ENCODE measurements at regions not wholly inside any gene's neighbourhood (a gene's known extent, or its start where the extent isn't known, plus 50 kb on each side); places are given as distances from the start of the nearest gene placed in this dataset.

DNA sequence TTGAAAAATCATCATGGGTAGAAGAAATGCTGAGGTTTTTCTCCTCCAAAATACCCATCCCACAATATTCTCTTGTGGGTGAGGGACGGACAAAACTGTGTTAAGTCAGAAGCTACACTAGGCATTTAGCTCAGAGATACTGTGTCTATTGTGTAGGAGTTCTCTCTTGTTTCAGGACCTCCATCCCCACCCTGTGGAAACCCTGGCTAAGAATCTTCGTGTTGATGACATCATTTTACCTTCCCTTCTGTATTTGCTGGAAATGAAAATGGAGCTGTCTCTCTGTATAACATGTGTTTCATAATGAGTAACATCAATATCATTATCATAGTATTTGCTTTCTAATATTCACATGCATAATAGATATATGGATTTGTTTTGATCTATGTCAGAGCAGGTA lies 1193.0 kb upstream of the CITED2 start:
- Mint-ChIP-seq H3K4me3 (ENCODE audit: unreplicated experiment) (no peak overlapping the region), H3K9me3 (ENCODE audit: unreplicated experiment) (no peaks in the 10 kb centered on the region), H3K36me3 (ENCODE audit: insufficient read depth, unreplicated experiment) (no peaks in the 10 kb centered on the region), H3K27ac (ENCODE audit: low read depth, unreplicated experiment) (no peak overlapping the region), H3K27me3 (ENCODE audit: insufficient read depth, unreplicated experiment) (no peaks in the 10 kb centered on the region), H3K4me1 (ENCODE audit: insufficient read depth, unreplicated experiment) (peaks cover 23% of the 10 kb centered on the region)
- CTCF ChIA-PET, result no interaction called here
- TF ChIP-seq, protein P1, sequence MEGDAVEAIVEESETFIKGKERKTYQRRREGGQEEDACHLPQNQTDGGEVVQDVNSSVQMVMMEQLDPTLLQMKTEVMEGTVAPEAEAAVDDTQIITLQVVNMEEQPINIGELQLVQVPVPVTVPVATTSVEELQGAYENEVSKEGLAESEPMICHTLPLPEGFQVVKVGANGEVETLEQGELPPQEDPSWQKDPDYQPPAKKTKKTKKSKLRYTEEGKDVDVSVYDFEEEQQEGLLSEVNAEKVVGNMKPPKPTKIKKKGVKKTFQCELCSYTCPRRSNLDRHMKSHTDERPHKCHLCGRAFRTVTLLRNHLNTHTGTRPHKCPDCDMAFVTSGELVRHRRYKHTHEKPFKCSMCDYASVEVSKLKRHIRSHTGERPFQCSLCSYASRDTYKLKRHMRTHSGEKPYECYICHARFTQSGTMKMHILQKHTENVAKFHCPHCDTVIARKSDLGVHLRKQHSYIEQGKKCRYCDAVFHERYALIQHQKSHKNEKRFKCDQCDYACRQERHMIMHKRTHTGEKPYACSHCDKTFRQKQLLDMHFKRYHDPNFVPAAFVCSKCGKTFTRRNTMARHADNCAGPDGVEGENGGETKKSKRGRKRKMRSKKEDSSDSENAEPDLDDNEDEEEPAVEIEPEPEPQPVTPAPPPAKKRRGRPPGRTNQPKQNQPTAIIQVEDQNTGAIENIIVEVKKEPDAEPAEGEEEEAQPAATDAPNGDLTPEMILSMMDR (IDR thresholded peaks at IDR 0.05; ENCODE audit: unreplicated experiment), result no peak
- BruUV-seq (replicated peaks), result no TSS peak
- POLR2A ChIA-PET, result interaction anchor here (0.8 kb wide), 1 partner anchor 826 kb away, joined by 3 read pairs; no protein-coding TSS in a partner anchor
- no peak for DNase-seq (ENCODE audit: unreplicated experiment)
- intact Hi-C loops (cut with micrococcal nuclease), result no loop called here

DNA sequence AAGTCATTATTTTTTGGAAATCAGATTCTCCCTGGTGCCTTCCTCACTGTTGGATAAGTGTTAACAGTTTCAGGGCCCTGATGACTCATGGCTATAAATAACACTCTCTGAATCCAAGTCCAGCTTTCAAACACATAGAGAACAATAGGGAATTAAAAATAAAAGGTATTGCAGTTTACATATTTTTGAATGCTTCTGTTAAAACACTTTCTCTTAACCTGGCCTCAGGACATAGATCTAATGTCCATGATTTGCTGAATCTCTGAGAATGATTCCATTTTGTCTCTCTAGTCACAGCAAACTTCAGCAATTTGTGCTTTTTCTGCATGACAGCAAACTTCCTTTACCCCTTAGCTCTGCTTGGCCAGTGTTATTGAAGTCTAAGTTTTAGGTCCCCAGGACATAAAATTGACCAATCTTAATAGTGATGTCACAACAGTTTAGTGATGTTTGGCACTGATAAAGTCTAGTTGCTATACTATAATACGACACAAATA lies 1192.4 kb upstream of the CITED2 start:
- intact Hi-C loops (cut with micrococcal nuclease), result no loop called here
- POLR2A ChIA-PET, result interaction anchor here (0.6 to 0.8 kb wide), 3 partner anchors 551 to 880 kb away, joined by 3 to 4 read pairs (median 3); no protein-coding TSS in a partner anchor
- Mint-ChIP-seq H3K36me3 (ENCODE audit: insufficient read depth, unreplicated experiment) (no peaks in the 10 kb centered on the region), H3K4me3 (ENCODE audit: unreplicated experiment) (no peak overlapping the region), H3K27me3 (ENCODE audit: insufficient read depth, unreplicated experiment) (no peaks in the 10 kb centered on the region), H3K9me3 (ENCODE audit: unreplicated experiment) (no peaks in the 10 kb centered on the region), H3K4me1 (ENCODE audit: insufficient read depth, unreplicated experiment) (peaks cover 16% of the 10 kb centered on the region), H3K27ac (ENCODE audit: low read depth, unreplicated experiment) (no peak overlapping the region)
- peak; percentile 71 for DNase-seq (ENCODE audit: unreplicated experiment)
- TF ChIP-seq, protein P1 (IDR thresholded peaks at IDR 0.05; ENCODE audit: unreplicated experiment), result no peak
- CTCF ChIA-PET, result interaction anchor here (0.6 kb wide), 1 partner anchor 262 kb away, joined by 3 read pairs; no protein-coding TSS in a partner anchor
- BruUV-seq (replicated peaks), result no TSS peak

DNA sequence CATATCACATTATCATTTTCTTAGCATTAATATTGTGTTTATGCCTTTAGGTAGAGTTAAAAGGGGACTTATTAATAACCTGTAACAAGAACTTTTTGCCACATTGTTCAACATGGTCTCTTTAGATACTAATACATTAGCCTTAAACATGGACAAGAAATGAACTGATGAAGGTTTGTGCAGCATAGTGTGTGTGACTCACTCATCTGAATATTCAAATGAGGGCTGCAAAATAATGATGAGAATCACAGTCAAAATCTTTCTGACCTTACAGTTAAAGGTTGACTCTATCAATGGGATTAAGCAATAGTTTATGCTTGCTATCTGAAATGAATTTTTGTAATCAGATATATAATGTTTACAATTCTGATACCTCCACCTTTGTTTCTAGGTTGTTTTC lies 1189.3 kb upstream of the CITED2 start:
- no peak for DNase-seq (ENCODE audit: unreplicated experiment)
- POLR2A ChIA-PET, result no interaction called here
- no peaks in the 10 kb centered on the region for H3K9me3 Mint-ChIP-seq (ENCODE audit: unreplicated experiment)
- no peaks in the 10 kb centered on the region for H3K36me3 Mint-ChIP-seq (ENCODE audit: insufficient read depth, unreplicated experiment)
- no peak overlapping the region for H3K4me3 Mint-ChIP-seq (ENCODE audit: unreplicated experiment)
- peaks cover 14% of the 10 kb centered on the region for H3K4me1 Mint-ChIP-seq (ENCODE audit: insufficient read depth, unreplicated experiment)
- H3K27ac Mint-ChIP-seq (ENCODE audit: low read depth, unreplicated experiment), result no peak overlapping the region
- CTCF ChIA-PET, result no interaction called here
- TF ChIP-seq, protein P1 (IDR thresholded peaks at IDR 0.05; ENCODE audit: unreplicated experiment), result no peak
- H3K27me3 Mint-ChIP-seq (ENCODE audit: insufficient read depth, unreplicated experiment), result no peaks in the 10 kb centered on the region
- intact Hi-C loops (cut with micrococcal nuclease), result no loop called here
- no TSS peak for BruUV-seq (replicated peaks)

DNA sequence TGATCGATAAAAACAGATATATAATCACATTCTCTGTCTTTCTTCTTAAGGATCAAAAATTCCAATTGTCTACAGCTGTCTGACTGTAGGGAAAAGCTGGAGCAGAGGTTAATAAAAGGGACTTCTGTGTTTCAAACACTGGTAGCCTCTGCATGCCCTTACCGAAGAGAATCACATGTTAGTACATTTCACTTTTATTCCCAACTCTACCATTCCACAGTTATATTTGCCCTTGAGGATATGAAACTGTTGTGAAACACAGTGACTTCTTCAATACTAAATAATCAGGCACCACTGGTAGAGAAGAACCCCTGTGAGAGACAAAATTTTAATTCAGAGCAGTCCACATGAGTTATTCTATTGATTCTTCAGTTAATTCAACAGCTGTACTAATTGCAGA lies 1187.3 kb upstream of the CITED2 start:
- intact Hi-C loops (cut with micrococcal nuclease), result no loop called here
- BruUV-seq (replicated peaks), result no TSS peak
- CTCF ChIA-PET, result no interaction called here
- H3K4me3 Mint-ChIP-seq (ENCODE audit: unreplicated experiment), result no peak overlapping the region
- H3K36me3 Mint-ChIP-seq (ENCODE audit: insufficient read depth, unreplicated experiment), result no peaks in the 10 kb centered on the region
- no peaks in the 10 kb centered on the region for H3K27me3 Mint-ChIP-seq (ENCODE audit: insufficient read depth, unreplicated experiment)
- DNase-seq (ENCODE audit: unreplicated experiment), result no peak
- POLR2A ChIA-PET, result no interaction called here
- no peak overlapping the region for H3K27ac Mint-ChIP-seq (ENCODE audit: low read depth, unreplicated experiment)
- peaks cover 6% of the 10 kb centered on the region for H3K4me1 Mint-ChIP-seq (ENCODE audit: insufficient read depth, unreplicated experiment)
- no peaks in the 10 kb centered on the region for H3K9me3 Mint-ChIP-seq (ENCODE audit: unreplicated experiment)
- TF ChIP-seq, protein P1 (IDR thresholded peaks at IDR 0.05; ENCODE audit: unreplicated experiment), result no peak

All from MCF 10A (cell line).